ENCODE measurements at regions not wholly inside any gene's neighbourhood (a gene's known extent, or its start where the extent isn't known, plus 50 kb on each side); places are given as distances from the start of the nearest gene placed in this dataset.

DNA sequence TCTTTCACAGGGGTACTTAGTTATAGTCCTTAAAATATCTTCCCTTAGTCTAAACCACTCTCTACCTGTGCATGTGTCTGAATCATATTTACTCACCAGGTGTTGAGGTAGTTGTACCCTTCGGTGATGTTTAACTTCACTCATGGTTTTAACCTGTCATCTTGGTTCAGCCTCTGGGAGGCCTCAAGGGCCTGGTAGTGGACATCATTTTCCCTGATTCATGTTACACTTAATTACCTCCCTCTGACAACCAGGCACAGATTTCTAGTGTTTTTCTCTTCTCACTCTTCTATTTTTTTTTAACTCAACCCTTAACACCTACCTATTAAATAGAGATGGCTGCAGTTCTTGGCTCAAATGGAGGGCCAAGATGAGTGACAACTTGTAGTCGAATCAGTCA is 505.4 kb downstream of the TMEM114 start:
- Histone ChIP-seq H3K36me3 (ENCODE audit: control insufficient read depth in 2 of 2, insufficient read depth in 1 of 2, low read length in 2 of 2) (no peaks in the 10 kb centered on the region), H3K9me3 (ENCODE audit: control insufficient read depth, insufficient read depth, low read depth, low read length) (no peaks in the 10 kb centered on the region), H3K4me1 (ENCODE audit: control insufficient read depth, insufficient read depth, low read length) (no peaks in the 10 kb centered on the region), H3K4me3 (ENCODE audit: low read depth, low read length) (no peak overlapping the region), H3K27ac (ENCODE audit: extremely low read depth, low read depth, low read length) (no peak overlapping the region)
- ChIA-PET POLR2A (no interaction called here), CTCF (no interaction called here)
- TF ChIP-seq ZNF521 (tag by site-specific recombination; IDR thresholded peaks at IDR 0.05), result no peak
- TF ChIP-seq ZNF561 (tag by site-specific recombination; IDR thresholded peaks at IDR 0.05; ENCODE audit: borderline replicate concordance), result no peak
- TF ChIP-seq, protein P1, sequence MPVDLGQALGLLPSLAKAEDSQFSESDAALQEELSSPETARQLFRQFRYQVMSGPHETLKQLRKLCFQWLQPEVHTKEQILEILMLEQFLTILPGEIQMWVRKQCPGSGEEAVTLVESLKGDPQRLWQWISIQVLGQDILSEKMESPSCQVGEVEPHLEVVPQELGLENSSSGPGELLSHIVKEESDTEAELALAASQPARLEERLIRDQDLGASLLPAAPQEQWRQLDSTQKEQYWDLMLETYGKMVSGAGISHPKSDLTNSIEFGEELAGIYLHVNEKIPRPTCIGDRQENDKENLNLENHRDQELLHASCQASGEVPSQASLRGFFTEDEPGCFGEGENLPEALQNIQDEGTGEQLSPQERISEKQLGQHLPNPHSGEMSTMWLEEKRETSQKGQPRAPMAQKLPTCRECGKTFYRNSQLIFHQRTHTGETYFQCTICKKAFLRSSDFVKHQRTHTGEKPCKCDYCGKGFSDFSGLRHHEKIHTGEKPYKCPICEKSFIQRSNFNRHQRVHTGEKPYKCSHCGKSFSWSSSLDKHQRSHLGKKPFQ (tag by site-specific recombination; IDR thresholded peaks at IDR 0.05), result no peak
- TF ChIP-seq, protein P2, sequence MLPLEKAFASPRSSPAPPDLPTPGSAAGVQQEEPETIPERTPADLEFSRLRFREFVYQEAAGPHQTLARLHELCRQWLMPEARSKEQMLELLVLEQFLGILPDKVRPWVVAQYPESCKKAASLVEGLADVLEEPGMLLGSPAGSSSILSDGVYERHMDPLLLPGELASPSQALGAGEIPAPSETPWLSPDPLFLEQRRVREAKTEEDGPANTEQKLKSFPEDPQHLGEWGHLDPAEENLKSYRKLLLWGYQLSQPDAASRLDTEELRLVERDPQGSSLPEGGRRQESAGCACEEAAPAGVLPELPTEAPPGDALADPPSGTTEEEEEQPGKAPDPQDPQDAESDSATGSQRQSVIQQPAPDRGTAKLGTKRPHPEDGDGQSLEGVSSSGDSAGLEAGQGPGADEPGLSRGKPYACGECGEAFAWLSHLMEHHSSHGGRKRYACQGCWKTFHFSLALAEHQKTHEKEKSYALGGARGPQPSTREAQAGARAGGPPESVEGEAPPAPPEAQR (tag by site-specific recombination; IDR thresholded peaks at IDR 0.05), result no peak
- TF ChIP-seq ZNF560 (tag by site-specific recombination; IDR thresholded peaks at IDR 0.05; ENCODE audit: borderline replicate concordance), result no peak
- TF ChIP-seq, protein P3, sequence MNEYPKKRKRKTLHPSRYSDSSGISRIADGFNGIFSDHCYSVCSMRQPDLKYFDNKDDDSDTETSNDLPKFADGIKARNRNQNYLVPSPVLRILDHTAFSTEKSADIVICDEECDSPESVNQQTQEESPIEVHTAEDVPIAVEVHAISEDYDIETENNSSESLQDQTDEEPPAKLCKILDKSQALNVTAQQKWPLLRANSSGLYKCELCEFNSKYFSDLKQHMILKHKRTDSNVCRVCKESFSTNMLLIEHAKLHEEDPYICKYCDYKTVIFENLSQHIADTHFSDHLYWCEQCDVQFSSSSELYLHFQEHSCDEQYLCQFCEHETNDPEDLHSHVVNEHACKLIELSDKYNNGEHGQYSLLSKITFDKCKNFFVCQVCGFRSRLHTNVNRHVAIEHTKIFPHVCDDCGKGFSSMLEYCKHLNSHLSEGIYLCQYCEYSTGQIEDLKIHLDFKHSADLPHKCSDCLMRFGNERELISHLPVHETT (tag by site-specific recombination; IDR thresholded peaks at IDR 0.05), result no peak
- TF ChIP-seq, protein P4, sequence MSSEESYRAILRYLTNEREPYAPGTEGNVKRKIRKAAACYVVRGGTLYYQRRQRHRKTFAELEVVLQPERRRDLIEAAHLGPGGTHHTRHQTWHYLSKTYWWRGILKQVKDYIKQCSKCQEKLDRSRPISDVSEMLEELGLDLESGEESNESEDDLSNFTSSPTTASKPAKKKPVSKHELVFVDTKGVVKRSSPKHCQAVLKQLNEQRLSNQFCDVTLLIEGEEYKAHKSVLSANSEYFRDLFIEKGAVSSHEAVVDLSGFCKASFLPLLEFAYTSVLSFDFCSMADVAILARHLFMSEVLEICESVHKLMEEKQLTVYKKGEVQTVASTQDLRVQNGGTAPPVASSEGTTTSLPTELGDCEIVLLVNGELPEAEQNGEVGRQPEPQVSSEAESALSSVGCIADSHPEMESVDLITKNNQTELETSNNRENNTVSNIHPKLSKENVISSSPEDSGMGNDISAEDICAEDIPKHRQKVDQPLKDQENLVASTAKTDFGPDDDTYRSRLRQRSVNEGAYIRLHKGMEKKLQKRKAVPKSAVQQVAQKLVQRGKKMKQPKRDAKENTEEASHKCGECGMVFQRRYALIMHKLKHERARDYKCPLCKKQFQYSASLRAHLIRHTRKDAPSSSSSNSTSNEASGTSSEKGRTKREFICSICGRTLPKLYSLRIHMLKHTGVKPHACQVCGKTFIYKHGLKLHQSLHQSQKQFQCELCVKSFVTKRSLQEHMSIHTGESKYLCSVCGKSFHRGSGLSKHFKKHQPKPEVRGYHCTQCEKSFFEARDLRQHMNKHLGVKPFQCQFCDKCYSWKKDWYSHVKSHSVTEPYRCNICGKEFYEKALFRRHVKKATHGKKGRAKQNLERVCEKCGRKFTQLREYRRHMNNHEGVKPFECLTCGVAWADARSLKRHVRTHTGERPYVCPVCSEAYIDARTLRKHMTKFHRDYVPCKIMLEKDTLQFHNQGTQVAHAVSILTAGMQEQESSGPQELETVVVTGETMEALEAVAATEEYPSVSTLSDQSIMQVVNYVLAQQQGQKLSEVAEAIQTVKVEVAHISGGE (tag by site-specific recombination; conservative IDR thresholded peaks at IDR 0.05; ENCODE audit: low read depth), result no peak
- no peak for TF ChIP-seq TRIM28 (IDR thresholded peaks at IDR 0.05; ENCODE audit: borderline replicate concordance, low read length)
- TF ChIP-seq ZNF623 (tag by site-specific recombination; IDR thresholded peaks at IDR 0.05), result no peak
- TF ChIP-seq, protein P5, sequence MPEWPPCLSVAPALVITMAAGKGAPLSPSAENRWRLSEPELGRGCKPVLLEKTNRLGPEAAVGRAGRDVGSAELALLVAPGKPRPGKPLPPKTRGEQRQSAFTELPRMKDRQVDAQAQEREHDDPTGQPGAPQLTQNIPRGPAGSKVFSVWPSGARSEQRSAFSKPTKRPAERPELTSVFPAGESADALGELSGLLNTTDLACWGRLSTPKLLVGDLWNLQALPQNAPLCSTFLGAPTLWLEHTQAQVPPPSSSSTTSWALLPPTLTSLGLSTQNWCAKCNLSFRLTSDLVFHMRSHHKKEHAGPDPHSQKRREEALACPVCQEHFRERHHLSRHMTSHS (tag by site-specific recombination; IDR thresholded peaks at IDR 0.05), result no peak
- no peak for TF ChIP-seq ZNF223 (tag by site-specific recombination; IDR thresholded peaks at IDR 0.05)
- TF ChIP-seq ZNF10 (tag by site-specific recombination; IDR thresholded peaks at IDR 0.05), result no peak
- TF ChIP-seq ZNF324 (tag by site-specific recombination; IDR thresholded peaks at IDR 0.05), result no peak
- no peak for TF ChIP-seq ZNF302 (tag by site-specific recombination; IDR thresholded peaks at IDR 0.05; ENCODE audit: low read depth)
- TF ChIP-seq, protein P6, sequence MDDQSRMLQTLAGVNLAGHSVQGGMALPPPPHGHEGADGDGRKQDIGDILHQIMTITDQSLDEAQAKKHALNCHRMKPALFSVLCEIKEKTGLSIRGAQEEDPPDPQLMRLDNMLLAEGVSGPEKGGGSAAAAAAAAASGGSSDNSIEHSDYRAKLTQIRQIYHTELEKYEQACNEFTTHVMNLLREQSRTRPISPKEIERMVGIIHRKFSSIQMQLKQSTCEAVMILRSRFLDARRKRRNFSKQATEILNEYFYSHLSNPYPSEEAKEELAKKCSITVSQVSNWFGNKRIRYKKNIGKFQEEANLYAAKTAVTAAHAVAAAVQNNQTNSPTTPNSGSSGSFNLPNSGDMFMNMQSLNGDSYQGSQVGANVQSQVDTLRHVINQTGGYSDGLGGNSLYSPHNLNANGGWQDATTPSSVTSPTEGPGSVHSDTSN (CRISPR knock-in tag; IDR thresholded peaks at IDR 0.05), result no peak
- TF ChIP-seq ZNF529 (tag by site-specific recombination; IDR thresholded peaks at IDR 0.05; ENCODE audit: insufficient replicate concordance), result no peak
- TF ChIP-seq, protein P7, sequence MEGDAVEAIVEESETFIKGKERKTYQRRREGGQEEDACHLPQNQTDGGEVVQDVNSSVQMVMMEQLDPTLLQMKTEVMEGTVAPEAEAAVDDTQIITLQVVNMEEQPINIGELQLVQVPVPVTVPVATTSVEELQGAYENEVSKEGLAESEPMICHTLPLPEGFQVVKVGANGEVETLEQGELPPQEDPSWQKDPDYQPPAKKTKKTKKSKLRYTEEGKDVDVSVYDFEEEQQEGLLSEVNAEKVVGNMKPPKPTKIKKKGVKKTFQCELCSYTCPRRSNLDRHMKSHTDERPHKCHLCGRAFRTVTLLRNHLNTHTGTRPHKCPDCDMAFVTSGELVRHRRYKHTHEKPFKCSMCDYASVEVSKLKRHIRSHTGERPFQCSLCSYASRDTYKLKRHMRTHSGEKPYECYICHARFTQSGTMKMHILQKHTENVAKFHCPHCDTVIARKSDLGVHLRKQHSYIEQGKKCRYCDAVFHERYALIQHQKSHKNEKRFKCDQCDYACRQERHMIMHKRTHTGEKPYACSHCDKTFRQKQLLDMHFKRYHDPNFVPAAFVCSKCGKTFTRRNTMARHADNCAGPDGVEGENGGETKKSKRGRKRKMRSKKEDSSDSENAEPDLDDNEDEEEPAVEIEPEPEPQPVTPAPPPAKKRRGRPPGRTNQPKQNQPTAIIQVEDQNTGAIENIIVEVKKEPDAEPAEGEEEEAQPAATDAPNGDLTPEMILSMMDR (tag by site-specific recombination; IDR thresholded peaks at IDR 0.05), result no peak
